NCI-H526 (cell line): ENCODE measurements at regions not wholly inside any gene's neighbourhood (a gene's known extent, or its start where the extent isn't known, plus 50 kb on each side); places are given as distances from the start of the nearest gene placed in this dataset.
"Not testable (repeated sequence)": the region's sequence is repeated elsewhere in the genome, so short reads cannot be mapped to it uniquely, and the experiment has no call there.

Source experiments
- DNase-seq, 2 experiments: peaks; one replicate each; lab custom pipeline; 2025; lab: John Stamatoyannopoulos, UW

DNA sequence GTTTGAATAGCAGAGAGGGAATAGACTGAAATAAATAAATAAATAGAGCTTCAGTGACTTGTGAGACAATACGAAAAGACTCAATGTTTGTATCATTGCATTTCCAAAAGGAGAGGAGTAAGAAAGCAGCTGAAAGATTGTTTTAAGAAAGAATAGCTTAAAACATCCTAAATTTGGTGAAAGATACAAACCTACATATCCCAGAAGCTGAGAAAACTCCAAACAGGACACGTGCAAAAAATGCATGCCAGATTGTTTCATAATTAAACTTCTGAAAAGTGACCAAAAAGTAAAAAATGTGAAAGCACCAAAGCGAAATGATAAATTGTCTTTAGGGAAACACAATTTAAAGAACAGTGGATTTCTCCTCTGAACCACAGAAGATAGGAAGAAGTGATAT lies 711.0 kb downstream of the AACS start:
- DNase-seq: no peak

DNA sequence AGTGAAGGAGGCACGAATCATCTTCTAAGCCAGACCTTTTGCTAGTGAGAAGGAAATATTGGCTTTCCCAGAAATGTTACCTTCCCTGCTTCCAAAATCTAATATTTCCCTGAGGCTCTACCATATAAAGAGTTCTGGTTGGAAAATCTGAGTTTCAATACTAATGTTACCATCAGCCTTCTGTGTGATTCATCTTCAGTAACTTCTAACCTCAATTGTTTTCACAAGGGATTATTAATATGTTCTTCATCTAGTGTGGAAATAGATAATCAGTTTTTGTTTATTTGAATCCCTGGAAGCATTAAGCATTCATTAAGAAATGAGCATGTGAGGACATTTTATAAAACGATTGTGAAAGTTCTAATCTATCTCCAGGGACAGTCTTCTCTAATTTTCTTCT lies 720.9 kb downstream of the AACS start:
- DNase-seq: no peak

DNA sequence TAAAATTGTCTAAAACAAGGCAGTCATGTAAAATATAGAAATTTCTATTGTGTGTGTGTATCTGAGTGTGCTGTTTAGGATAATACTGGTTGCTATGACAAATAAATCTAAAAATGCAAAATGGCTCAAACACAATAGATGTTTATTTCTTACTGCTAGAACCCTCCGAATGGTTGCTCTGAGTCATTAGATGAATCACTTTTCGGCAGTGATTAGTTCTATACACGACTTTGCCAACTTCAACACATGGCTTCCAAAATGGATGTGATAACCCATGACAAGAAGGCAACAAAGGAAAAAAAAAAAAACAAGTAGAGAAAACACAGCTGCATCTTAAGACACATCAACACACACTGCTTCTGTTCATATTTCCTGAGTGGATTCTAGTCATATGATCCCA lies 729.2 kb downstream of the AACS start:
- no peak for DNase-seq

DNA sequence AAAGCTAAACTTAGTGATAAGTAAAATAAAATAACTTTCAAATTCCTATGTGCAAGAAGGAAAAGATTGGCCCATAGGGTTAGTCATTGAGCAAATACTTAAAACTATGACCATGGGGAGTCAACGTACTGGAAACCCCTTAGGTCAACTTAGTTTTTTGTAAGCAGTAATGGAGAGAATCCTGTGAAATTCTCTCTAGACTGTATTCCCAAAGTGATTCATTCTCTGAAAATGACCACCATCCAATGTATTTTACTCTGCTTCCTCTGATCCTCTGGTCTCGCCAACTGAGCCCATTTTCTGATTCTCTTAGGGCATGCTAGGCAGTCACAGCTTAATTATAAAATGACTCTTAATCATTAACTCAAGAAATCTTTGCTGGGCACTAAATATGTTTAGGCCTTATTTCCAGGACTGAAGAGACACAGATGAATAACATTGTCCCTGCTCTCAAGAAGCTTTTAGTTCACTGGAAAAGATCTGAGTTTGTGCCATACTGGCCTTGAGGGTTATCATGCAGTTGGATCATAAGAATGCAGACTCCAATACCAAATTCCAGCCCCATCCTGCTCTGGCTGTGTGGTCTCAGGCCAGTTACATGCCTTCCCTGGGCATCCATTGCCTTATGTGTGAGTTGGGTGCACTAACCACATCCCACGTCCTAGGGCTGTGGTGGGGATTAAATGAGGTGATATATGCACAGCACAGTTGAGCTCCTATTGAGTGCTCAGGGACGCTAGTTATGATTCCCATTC lies 732.4 kb downstream of the AACS start:
- no peak for DNase-seq

DNA sequence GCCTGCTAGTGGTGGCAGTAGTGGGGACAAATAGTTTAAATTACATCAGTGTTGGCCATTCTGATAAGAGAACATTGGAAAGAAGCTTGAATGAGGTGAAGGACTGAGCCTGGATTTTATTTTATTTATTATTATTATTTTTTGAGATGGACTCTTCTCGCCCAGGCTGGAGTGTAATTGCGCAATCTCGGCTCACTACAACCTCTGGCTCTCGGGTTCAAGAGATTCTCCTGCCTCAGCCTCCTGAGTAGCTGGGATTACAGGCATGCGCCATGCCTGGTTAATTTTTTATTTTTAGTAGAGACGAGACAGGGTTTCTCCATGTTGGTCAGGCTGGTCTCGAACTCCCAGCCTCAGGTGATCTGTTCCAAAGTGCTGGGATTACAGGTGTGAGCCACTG lies 739.4 kb downstream of the AACS start:
- DNase-seq: no peak

DNA sequence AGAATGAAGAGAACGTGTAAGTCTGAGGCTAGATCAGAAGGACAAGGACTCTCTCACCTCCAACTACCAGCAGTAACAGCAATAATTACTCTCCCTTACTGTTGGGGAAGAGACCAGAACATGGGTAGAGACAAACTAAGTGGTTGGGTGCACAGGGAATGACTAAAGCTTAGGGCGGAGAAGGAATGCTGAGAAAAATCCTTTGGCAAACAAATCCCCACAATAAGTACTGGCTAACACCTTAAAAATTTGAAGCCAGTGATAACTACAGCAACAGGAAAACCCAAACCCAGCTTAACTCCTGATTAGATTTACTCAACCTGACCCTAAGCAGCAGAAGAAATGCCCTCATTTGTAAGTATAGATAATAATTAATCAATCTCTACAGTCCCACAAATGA lies 759.0 kb downstream of the AACS start:
- no peak for DNase-seq

DNA sequence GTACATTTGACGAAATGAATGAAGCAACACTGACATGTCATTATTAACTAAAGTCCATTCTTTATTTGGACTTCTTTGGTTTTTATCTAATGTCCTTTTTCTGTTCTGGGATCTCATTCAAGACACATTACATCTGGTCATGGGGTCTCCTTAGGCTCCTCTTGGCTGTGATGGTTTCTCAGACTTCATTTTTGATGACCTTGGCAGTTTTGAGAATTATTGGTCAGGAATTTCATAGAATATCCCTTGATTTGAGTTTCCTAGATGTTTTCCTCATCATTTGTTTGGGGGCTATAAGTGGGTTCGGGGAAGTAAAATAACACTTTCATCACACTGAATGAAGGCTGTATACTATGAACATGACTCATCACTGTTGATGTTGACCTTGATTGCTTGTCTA lies 770.6 kb downstream of the AACS start:
- DNase-seq: no peak

DNA sequence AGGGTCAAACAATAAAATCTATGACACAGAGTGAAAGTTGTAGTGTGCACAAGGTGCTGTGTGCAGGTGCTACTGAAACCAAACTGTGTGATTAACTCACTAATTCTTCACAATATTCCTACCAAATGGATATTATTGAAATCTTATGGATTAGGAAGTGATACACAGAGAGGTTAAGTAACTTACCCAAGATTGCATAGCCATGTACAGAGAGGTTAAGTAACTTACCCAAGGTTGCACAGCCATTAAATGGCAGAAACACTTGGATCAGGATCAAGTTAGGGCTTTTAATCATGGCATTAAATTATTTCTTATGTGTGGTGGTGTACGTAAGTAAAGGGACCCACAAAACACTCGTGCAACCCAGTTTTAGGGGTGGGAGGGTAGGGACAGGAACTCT lies 771.4 kb downstream of the AACS start:
- no peak for DNase-seq

DNA sequence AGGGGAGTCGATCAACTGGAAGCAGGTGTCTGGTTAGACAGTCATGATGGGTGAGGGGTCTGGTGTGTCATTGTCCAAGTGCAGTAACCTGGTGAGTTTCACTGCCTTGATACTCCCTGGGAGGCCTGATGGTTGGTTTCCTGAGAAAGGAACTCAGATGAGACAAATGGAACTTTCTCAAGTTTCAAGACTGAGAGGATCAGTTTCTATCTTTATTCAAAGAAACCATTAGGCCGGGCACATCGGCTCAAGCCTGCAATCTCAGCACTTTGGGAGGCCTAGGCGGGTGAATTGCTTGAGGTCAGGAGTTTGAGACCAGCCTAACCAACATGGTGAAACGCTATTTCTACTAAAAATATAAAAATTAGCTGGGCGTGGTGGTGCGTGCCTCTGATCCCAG lies 776.1 kb downstream of the AACS start:
- DNase-seq: no peak

DNA sequence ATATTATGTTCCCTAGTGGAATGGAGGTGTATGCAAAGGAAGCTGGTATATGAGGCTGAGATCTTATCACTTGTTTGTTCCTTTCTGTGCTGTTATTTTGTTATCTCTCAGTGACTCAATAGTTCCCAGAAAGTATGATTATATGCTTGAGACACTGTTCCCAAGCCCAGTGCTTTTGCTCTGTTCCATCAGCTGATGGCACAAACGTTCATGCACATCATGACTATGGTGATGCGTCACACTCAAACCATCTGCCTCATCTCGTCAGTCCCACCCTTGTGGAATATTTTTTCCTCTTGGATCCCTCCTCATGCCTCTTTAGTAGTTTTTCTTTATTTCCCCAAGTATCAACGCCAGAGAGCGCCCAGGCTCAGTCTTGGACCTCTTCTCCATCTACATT lies 786.9 kb downstream of the AACS start:
- no peak for DNase-seq

DNA sequence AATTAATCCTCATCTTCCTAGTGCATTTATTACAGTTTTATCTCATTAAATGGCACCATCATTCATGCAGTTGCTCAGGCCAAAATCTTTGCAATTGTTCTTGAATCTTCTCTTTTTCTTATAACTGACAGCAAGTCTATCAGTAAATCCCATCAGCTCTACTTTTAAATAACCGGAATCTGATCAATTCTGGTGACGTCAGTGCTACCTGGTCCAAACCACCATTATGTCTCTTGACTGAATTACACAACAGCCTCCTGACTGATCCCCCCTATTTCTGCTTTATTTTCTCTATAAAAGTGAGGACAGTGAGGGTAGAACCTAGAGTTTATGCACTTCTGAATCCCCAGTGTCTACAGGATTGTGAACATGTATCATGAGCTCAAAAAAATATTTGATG lies 787.4 kb downstream of the AACS start:
- no peak for DNase-seq

DNA sequence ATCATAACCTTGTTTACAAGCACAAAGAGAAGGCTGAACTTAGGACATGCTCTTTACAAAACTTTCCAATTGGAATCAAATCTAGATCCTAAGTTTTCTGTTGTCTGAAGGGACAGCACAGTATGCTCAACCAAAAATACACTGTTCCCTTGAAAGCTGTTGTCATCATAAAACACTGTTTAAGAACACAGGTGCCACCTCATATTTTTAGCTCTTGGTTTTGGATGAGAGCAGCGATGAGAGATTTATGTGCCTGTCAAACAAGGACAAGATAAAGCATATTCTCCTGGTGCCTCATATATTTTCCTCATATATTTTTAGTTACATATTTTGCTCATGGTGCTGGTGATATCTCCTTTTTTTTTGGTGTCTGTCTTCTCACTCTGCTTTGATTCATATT lies 788.4 kb downstream of the AACS start:
- DNase-seq: no peak

DNA sequence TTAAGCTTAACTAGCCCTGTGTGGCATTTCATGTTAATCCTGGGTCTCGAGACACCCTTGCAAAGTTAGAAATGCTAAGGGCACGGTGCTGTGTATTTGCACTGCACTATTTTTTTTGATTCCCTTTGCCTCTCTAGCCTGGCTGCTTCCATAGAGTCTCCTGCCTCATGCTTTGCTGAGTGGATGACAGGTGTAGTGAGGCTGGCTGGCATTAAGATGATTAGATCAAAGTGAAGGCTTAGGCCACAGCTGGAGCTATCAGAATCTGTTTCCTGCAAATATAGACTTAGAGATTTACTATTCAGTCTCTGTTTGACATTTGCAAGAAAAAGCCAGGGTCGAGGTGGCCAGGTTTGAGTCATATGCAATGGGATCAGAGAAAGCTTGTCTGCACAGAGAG lies 791.1 kb downstream of the AACS start:
- DNase-seq: no peak

DNA sequence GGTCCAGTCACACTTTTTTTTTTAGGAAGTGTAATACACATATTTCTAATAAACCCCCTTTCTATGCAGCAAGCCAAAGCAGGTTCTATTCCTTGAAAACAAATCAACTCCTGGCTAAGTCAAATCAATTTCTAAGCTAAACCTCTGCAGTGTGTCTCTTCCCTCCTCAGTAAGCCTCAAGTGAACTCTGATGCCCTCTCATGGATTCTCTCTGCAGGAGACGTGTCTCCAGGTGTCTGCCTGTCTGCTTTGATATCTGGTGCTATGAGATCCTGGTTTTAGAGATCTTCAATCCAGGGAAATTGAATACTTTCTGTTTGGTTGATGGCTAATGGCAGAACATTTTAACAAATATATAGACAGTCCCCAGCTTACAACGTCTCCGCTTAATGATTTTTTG lies 791.7 kb downstream of the AACS start:
- DNase-seq: no peak

DNA sequence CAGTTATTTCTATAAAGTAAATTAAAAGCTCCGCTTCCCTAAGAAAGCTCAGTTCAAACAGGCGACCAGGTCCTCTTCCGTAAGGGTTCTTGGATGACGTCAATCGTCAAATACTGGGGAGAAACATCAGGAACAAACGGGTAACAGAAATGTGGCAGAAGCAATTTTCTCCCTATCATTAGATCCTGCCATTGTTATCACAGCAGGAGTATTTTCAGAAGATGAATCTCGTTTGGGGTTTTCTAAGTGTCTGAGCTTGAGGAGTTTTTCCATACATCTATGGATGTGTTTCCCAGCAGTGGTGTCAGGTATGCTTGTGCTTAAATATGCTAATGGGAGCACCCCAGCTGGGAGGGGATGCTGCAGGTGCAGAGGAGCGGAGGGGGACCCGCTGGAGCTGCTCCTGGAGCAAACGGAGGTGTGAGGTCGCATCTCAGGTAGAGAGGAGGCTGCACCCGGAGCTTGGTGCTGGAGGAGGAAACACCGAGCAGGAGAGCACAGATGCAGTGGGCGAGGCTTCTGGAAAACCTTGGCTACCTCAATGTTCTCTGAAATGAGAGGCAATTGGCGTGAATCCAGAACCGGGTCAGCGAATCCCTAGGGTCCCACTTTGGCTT lies 795.5 kb downstream of the AACS start:
- DNase-seq: no peak

DNA sequence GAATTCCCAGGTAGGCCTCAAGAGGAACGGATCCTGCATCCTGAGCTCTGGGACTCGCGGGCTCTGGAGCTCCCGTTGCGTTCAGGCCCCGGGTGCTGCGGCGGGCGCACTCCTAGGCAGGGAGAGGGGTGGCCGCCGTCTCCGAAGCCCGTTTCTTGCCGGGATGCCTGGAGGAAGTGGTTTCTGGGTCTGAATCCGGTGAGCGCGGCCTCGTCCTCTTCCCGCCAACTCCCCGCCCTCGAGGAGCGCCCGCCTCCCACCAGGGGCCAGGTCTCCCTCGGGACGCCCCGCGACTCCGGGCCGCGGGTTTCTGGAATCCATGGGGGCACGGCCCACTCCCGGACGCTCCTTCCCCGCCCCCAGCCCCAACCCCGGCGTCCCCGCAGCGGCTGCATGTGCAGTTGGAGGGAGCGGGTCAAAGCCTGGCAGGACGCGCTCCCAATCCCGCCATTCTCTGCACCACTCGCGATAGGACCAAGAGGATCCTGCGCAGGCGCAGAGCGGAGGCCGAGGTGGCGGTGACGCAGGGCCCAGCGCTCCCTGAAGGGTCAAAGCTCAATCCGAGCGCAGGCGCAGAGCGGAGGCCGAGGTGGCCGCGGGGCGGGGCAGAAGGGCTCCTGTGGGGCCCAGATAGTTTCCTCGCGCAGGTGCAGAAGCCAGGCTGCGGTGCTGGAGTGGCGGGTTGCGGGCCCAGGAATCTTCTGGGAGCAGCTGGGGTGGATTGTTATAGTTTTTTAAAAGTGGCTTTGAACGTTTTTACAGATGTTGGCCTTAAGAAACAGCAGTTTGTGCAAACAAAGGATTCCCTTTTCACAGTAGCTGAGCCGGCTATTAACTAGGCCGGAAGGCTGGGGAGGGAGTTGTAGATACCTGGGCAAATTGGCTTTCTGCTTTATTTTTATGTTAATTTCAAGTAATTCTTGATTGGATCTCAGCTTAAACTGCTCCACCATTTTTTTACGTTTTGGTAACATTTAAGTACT lies 796.4 kb downstream of the AACS start:
- no peak for DNase-seq

DNA sequence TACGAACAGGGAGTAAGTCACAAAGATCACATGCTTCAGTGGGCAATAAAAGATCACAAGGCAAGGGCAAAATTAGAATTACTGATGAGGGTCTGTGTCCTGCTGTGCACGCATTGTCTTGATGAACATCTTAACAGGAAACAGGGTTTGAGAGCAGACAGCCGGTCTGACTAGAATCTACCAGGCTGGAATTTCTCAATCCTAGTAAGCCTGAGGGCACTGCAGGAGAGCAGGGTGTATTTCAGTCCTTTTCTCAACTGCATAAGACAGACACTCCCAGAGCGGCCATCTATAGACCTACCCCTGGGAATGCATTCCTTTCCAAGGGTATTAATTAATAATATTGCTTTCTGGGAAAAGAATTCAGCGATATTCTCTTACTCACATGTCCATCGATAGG lies 800.0 kb downstream of the AACS start:
- DNase-seq: not testable (repeated sequence)

DNA sequence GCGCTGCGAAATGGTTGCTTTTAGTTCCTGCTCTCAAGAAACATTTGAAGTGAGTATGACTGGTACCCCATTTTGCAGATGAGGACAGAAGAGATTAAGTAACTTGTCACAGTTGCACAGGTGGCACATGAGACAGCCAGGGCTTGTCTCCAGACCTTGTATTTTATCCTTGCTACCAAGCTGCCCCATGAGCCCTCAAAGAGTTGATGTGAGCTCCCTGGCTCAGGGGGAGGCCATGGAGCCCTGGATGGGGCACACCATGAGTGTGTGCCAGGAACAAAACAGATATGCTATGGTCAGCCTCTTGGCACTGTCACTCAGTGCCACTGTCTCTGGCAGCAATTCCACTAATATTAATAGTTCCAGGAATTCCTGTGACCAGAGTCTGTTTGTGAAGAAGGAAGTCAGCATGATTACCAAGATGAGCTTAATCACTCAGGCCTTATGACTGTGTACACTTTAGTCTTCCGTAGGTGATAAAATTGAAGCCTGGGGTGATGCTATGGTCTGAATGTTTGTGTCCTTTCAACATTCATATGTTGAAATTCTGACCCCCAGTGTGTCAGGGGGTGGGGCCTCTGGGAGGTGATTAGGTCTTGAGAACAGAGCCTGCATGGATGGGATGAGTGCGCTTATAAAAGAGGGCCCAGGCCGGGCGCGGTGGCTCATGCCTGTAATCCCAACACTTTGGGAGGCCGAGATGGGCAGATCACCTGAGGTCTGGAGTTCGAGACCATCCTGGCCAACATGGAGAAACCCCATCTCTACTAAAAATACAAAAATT lies 806.8 kb downstream of the AACS start:
- DNase-seq: no peak

DNA sequence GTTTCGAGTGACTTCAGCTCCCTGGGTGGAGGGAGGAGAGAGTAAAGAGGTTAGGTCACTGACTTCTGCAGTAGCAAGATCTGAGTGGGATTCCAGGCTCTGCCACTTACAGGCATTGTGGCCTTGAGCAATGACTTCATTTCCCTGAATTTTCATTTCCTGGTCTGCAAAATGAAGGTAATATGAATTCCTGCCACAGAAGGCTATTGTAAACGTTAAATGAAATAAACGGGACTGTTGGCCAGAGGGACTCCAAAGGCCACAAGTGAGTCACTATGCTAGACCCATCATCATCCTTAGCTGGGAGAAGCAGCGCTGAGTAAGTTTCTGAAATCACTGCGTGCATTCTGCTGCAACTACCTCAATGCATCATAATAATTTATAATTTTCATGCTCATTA lies 807.8 kb downstream of the AACS start:
- no peak for DNase-seq

DNA sequence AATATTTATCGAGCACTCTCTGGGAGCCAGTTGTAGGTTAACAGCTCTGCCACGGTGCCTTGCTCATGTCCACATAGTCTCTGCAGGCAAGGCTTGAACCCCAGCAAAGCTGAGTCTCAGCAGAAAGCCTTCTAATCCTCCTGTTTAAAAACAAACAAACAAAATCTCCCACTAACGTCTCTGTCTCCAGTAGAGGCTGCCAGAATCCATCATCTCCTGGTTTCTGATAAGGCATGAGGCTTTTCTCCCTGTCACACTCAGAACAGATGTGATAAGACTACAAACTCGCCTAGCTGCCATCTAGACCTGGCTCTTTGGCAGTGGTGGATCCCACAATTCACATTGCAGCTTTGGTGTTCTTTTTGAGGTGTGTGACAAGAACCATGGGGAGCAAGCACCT lies 813.2 kb downstream of the AACS start:
- DNase-seq: no peak

DNA sequence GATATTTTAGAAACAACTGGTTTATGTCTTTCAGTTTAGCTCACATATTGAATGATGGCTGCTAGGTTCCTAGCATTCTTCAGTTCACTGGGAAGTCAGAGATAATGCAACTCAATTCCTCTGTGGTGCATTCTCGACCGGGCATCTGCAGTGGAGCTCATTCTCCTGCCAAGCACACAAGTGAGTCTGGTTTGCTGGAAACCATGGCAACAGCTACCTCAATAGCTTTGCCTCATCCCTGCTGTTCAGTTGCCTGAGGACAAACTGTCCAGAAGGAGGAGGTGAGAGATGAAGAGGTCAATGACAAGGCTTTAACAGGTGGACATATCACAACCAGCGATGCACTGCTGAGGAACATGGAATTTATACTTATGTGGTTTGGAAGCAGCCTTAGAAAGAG lies 816.9 kb downstream of the AACS start:
- no peak for DNase-seq

DNA sequence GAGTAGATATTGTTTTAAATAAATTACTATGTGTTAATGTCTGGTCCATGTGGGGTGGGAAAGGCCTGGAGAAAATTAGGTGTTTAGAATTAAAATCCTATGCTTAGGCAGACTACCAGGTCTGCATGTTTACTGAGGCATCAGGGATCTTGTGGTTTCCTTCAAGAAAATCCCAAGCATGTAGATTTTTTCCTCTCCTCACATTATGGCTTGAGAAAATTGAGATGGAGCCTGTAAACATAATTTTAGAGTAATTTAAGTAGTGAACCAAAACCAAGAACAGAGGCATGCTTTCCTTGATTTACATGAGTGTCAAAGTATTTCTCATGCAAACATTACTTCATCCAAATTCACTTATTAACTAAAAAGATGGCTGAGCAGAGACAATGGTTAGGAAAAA lies 823.7 kb downstream of the AACS start:
- DNase-seq: no peak
